HG02884 (cell line): ENCODE measurements at regions not wholly inside any gene's neighbourhood (a gene's known extent, or its start where the extent isn't known, plus 50 kb on each side); places are given as distances from the start of the nearest gene placed in this dataset.

Experiments
- ATAC-seq: cut with Tn5 transposase; IDR thresholded peaks from one replicate; pipeline ENCODE4 v1.9.1; 2021; ENCODE audit warnings: mild to moderate bottlenecking, moderate library complexity; ENCODE audit not compliant: unreplicated experiment

- ATAC-seq = no peak
Measured at GRCh38 chr2:5368263-5368662, 323.9 kb upstream of the SOX11 start.

DNA sequence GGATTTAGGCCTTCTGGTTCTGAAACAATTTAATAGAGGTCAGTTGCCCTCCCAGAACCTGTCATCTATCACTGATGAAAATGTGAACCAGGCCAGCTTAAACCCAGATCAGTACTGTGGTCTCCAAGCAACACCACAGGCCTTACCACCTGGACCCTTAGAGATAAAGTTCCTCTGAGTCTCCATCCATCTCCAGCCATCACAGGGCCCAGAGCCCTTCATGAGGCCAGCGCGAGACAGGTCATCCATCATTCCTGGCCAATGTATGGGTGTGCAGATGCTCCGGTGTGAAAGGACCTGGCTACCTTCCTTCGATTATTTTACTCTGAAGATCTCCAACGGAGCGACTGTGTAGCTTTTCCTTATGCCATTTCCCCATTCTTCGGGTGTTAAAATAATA lies 322.7 kb upstream of the SOX11 start:
- ATAC-seq = no peak

DNA sequence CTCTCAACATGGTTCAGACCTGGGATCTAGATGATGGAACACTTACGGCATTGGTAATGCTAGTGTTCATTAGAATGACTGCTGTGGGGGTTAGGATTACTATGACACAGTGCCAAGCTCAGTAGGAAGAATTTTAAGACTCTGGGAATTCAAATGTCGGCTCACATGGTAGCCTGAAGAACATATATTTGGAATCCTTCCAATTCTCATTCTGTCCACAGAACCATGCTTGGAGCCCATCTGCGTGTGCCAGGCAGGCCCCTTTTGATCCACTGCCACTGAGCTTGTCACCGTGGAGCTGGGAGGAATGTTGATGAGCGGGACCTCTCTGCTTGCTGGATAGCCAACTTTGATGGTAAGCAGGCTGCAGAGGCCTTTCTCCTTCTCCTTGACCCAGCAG lies 322.0 kb upstream of the SOX11 start:
- ATAC-seq = no peak

DNA sequence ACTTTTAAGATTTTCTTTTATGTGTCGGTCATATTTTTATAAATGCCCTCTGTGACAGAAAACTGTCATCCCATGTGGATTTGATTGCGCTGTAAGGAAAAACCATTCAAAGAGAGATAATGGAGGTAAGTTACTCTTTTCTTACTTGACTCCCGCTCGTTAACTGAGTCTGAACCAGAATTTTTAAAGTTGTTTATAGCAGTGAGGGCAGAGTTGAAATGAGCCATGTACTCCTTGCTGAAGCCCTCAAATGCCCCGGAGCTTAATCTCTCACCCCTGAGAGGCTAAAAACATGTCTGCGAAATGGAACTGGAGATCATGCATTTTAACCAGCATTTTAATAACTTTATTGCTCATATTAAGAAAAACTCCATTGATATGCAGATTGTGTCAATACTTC lies 320.0 kb upstream of the SOX11 start:
- ATAC-seq = no peak

DNA sequence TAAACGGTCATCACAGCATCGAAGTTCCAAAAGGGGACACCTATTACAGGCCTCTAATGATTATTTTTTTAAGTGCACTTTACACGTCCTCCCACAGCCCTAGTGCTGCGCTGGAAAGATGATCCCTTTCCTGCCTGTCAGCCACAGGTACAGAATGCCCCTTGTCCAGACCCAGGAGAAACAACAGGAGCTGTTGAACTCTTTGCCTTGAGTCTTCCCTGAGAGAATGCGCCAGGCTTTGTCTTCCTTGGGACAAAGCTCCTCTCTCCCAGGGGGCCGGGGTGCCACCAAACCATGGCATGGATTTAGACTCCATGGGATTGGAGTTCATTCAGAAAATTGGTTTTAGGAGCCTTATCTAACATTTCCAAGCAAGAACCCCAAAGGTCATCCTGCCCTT lies 319.0 kb upstream of the SOX11 start:
- no peak for ATAC-seq

GRCh38 chr2:5374762-5375161 lies 317.4 kb upstream of the SOX11 start:
- ATAC-seq = no peak

GRCh38 chr2:5377323-5377722 lies 314.9 kb upstream of the SOX11 start:
- no peak for ATAC-seq

DNA sequence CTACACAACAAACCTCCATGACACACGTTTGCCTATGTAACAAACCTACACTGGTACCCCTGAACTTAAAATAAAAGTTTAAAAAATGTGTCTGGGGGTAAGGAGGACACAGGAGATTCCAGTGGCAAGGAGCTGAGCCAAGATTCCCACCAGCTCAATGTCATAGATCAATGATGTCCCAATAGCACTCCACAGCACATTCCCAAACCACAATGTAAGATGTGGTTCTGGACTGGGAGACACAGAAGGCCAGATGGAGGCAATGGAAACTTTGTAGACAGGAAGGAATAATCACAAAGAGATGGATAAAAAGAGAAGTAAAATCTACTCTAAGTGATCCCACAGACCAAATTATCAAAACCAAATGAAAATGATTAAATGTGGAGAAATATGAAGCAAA lies 312.4 kb upstream of the SOX11 start:
- no peak for ATAC-seq

DNA sequence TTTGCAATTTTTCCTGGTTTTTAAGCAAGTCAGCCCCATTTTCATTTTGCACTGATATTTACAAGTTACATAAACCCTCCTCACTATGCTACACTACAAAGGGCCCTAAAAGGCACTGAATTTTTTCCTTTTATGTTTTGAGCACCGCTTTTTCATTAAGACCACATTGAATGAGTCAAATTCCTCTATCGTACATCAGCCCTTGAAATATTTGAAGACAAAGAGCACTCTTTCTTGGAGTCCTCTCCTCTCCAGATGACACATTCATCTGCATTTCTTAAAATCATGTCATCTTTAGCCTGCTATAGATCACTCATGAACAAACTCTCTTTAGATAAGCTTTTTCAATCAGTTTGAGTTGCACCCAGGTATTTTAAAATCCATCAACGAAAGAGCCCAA lies 306.6 kb upstream of the SOX11 start:
- ATAC-seq = no peak

GRCh38 chr2:5387406-5387805 lies 304.8 kb upstream of the SOX11 start:
- no peak for ATAC-seq

GRCh38 chr2:5389740-5390139 lies 302.4 kb upstream of the SOX11 start:
- no peak for ATAC-seq

DNA sequence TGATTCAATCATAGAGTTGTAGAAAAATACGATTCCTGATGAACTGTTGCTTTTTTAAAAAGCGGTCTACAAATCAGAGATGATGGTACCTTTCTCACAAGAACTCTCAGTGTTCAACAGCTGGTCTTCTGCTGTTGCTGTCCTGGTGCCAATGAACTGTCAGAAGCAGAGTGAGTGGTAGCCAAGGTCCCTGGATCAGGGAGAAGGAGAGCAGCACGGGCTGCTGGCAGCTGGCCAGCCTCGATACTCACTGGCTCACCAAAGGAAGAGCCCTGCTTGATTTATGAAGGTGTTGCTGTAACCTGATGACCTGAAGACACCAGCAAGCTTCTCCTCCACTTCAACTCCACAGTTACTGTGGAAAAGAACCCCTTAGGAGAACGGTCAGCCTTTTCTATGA lies 300.8 kb upstream of the SOX11 start:
- ATAC-seq = no peak

- no peak for ATAC-seq
Measured at GRCh38 chr2:5392658-5393057, 299.5 kb upstream of the SOX11 start.

- ATAC-seq = no peak
Measured at GRCh38 chr2:5393474-5393873, 298.7 kb upstream of the SOX11 start.

- ATAC-seq = no peak
Measured at GRCh38 chr2:5394223-5394622, 298.0 kb upstream of the SOX11 start.

- no peak for ATAC-seq
Measured at GRCh38 chr2:5401115-5401657, 291.0 kb upstream of the SOX11 start.

DNA sequence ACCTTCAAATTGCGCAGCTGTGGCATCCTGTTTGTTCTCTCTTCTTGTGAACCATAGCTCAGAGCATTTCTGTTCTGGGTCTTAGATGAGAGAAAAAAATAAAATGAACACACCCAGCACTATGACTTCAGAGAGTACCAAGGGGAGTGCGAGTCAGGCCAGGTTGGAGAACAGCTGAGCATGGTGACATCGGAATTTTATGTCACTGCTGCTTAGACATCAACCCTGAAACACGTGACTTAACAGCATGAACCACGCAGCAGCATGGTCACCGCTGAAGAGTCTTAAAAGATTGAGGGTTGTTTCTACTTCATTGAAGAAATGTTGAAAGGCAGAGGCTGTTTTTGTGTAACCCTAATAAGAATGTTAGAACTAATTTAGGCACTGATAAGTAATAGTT lies 288.8 kb upstream of the SOX11 start:
- ATAC-seq = no peak

- no peak for ATAC-seq
Measured at GRCh38 chr2:5409898-5410381, 282.2 kb upstream of the SOX11 start.

DNA sequence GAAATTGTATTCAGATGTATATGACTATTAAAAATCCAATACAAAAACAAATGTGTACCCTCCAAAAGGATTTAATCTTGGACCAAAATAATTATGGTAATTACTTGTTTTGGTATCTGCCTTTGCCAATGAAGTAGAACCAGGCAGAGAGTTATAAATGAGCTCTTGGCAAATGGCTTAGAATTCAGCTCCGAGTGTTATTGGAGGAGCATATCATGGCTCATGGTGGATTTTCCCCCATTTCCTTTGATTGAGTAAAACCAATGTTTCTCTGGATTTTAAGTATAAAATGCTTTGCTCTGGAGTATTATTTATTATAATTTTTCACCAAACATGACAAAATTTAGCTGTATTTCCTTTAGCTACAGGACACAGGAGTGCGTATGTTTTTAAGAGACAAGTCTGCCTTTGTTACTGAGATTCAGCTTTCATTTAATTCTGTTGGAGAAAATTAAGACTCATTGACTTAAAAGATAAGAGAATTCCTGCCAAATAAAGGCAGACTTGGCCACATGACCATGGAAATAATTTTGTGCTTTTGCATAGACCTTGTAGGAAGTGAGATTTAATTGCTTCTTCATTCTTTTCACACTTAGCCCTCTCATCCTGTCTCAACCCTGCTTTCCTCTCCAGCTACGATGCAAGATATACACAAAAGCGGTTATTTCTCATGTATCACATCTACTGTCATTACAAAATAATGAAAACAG lies 281.0 kb upstream of the SOX11 start:
- no peak for ATAC-seq

- ATAC-seq = no peak
Measured at GRCh38 chr2:5412001-5412400, 280.2 kb upstream of the SOX11 start.

DNA sequence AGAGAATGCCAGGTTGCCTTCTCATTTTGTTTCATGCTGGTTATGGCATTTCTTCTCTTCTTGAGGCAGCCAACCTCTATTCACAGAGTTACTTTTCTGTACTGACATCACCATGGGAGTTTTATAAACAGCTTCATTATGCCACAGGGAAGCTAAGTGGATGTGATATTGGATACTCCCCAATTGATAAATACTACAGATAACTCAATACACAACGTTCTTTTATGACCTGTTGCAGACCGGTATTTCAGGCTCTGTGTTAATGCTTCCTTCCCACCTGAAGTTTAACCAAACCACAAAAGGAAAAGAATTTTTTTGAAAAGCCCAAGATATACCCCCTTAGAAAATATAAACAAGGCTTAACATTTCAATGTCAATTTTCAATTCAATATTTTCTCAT lies 258.3 kb upstream of the SOX11 start:
- no peak for ATAC-seq

DNA sequence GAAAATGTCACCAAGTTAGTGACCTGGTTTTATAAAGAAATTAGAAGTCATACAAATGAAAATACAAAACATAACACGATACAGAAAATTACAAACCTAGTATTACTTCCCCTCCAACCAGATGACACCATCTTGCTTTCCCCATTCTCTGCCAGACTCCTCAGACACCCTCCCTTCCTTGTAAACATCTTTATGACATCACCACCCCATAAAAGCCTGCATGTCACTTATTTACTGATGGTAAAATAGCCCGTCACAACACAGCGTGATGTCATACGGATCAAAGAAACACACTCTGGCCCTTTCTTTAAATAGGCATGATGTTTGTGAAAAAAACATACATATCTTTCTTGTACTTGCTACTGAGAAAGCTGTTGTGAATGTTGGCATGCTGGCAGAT lies 254.8 kb upstream of the SOX11 start:
- no peak for ATAC-seq

- ATAC-seq = no peak
Measured at GRCh38 chr2:5440174-5440573, 252.0 kb upstream of the SOX11 start.
